Transverse colon (tissue), 4 donors: ENCODE measurements at regions not wholly inside any gene's neighbourhood (a gene's known extent, or its start where the extent isn't known, plus 50 kb on each side); places are given as distances from the start of the nearest gene placed in this dataset.

ENCODE experiments used
- DNase-seq: peaks from one replicate; pipeline ENCODE4 v3.0.0-alpha.2; 2019
- H3K27ac ChIP-seq, 4 donors: fragments of 200-600 bp; sonication (generic); 2 replicates each; pipeline ENCODE4 v1.5.1; 2016 to 2018; ENCODE audit warnings: inconsistent platforms in 4 of 4
- H3K27me3 ChIP-seq: fragments of 200-600 bp; sonication (generic); 2 replicates; pipeline ENCODE4 v1.5.1; 2017; ENCODE audit warnings: inconsistent platforms
- H3K36me3 ChIP-seq, 4 donors: fragments of 200-600 bp; sonication (generic); 2 replicates each; pipeline ENCODE4 v1.5.1; 2017 to 2019; ENCODE audit warnings: inconsistent platforms in 4 of 4
- H3K4me1 ChIP-seq, 4 donors: fragments of 200-600 bp; sonication (generic); 2 replicates each; pipeline ENCODE4 v1.5.1; 2017 to 2020; ENCODE audit warnings: inconsistent platforms in 4 of 4
- H3K4me3 ChIP-seq, 4 donors: fragments of 200-600 bp; sonication (generic); 1 replicate in 1 of 4; 2 replicates in 3 of 4; pipeline versions ENCODE4 v1.5.1 to v1.6.1; 2017 to 2019; ENCODE audit warnings: inconsistent platforms in 4 of 4
- H3K9me3 ChIP-seq, 2 donors: fragments of 200-600 bp; sonication (generic); 2 replicates each; pipeline ENCODE4 v1.5.1; 2017 to 2019; ENCODE audit warnings: inconsistent platforms in 2 of 2
- CTCF ChIP-seq, 5 experiments: fragments of 200-600 bp in 3 of 5; fragments of 450-650 bp in 2 of 5; sonication (generic) in 3 of 5; IDR thresholded peaks; 1 replicate in 2 of 5; 2 replicates in 3 of 5; pipeline ENCODE4 v1.5.1; 2016 to 2017; ENCODE audit warnings: antibody characterized with exemption in 5 of 5, inconsistent platforms in 3 of 5, mild to moderate bottlenecking in 2 of 5, moderate library complexity in 1 of 5
- EP300 ChIP-seq: sonication (generic); formaldehyde crosslinking; IDR thresholded peaks from one replicate; pipeline ENCODE4 v1.6.1; 2017; ENCODE audit warnings: antibody characterized with exemption, low read depth
- POLR2A ChIP-seq: fragments of 450-650 bp; IDR thresholded peaks from one replicate; pipeline ENCODE4 v1.6.1; 2016; ENCODE audit warnings: antibody characterized with exemption, mild to moderate bottlenecking, moderate library complexity
- POLR2AphosphoS5 ChIP-seq, 3 donors: sonication (generic); formaldehyde crosslinking; IDR thresholded peaks; one replicate each; pipeline ENCODE4 v1.6.1; 2016; ENCODE audit warnings: antibody characterized with exemption in 3 of 3
- WGBS, 2 donors: methylation state at CpG; one replicate each; pipeline ENCODE4 v1.1.5; 2018; ENCODE audit warnings: low coverage in 1 of 2; 5-methylcytosine and 5-hydroxymethylcytosine counted together
- in situ Hi-C, 4 donors: fragments of 200-750 bp; cut with MboI; loops; one replicate each; pipeline versions ENCODE4 v1.15.0 to v1.15.1; 2017; ENCODE audit warnings: low sequenced_read_pairs in 3 of 4, low pct_ligation_motif_present in 1 of 4, low pct_unique_long_range_greater_than_20kb in 1 of 4
- intact Hi-C: fragments of 100-400 bp; cut with DNase I; formaldehyde crosslinking; loops from one replicate; pipeline ENCODE4 v1.15.1; 2023; ENCODE audit warnings: low total_unique reads

GRCh38 chr9:26112724-26113123 lies 434.5 kb upstream of the TUSC1 start:
- Histone ChIP-seq H3K4me1 (no peaks in the 10 kb centered on the region), H3K27ac (no peak overlapping the region), H3K4me3 (no peak overlapping the region), H3K9me3 (no peaks in the 10 kb centered on the region), H3K27me3 (no peaks in the 10 kb centered on the region), H3K36me3 (no peaks in the 10 kb centered on the region)
- no peak for DNase-seq
- intact Hi-C loops (no loop called here), in situ Hi-C loops (no loop called here)
- no peak for TF ChIP-seq EP300
- 72 to 81% methylated on average over 2 of the region's 2 CpGs for WGBS, 2 donors

- DNase-seq, result no peak
- H3K27ac ChIP-seq, result no peak overlapping the region
- no peak overlapping the region for H3K4me3 ChIP-seq
- in situ Hi-C loops, result no loop called here
- no peaks in the 10 kb centered on the region for H3K9me3 ChIP-seq
- no peaks in the 10 kb centered on the region for H3K4me1 ChIP-seq
- 45% methylated on average over 1 of the region's 1 CpG; no CpG with 5 or more reads in 1 of the 2 donors for whole genome bisulfite sequencing, 2 donors
- H3K27me3 ChIP-seq, result no peaks in the 10 kb centered on the region
- intact Hi-C loops, result no loop called here
- H3K36me3 ChIP-seq, result no peaks in the 10 kb centered on the region
- TF ChIP-seq CTCF (IDR thresholded peaks at IDR 0.05) (no peak), POLR2A (no peak), EP300 (no peak), POLR2AphosphoS5 (IDR thresholded peaks at IDR 0.05) (no peak)
Observed at GRCh38 chr9:26086396-26086795, 408.2 kb upstream of the TUSC1 start.

- intact Hi-C loops, result no loop called here
- in situ Hi-C loops, result no loop called here
Observed at GRCh38 chr9:26081847-26082246, 403.6 kb upstream of the TUSC1 start.

GRCh38 chr9:26078706-26079105 lies 400.5 kb upstream of the TUSC1 start:
- no peaks in the 10 kb centered on the region for H3K27me3 ChIP-seq
- H3K9me3 ChIP-seq, result peaks cover 4 to 11% of the 10 kb centered on the region in 2 donors
- no peak overlapping the region for H3K4me3 ChIP-seq
- intact Hi-C loops (no loop called here), in situ Hi-C loops (no loop called here)
- DNase-seq, result no peak
- TF ChIP-seq POLR2A (no peak), POLR2AphosphoS5 (IDR thresholded peaks at IDR 0.05) (no peak), EP300 (no peak), CTCF (IDR thresholded peaks at IDR 0.05) (no peak)
- WGBS, 2 donors, result 53 to 67% methylated on average over 4 of the region's 4 CpGs
- H3K27ac ChIP-seq, result no peak overlapping the region
- H3K36me3 ChIP-seq, result no peaks in the 10 kb centered on the region
- no peaks in the 10 kb centered on the region for H3K4me1 ChIP-seq

More at GRCh38 chr9:26081847-26082246, 403.6 kb upstream of the TUSC1 start:
- Histone ChIP-seq H3K36me3 (no peaks in the 10 kb centered on the region), H3K27me3 (no peaks in the 10 kb centered on the region), H3K4me1 (no peaks in the 10 kb centered on the region), H3K4me3 (no peak overlapping the region), H3K9me3 (peaks cover 0 to under 1% of the 10 kb centered on the region in 2 donors), H3K27ac (no peak overlapping the region)
- DNase-seq, result no peak
- 71 to 79% methylated on average over 5 of the region's 5 CpGs for WGBS, 2 donors
- TF ChIP-seq POLR2A (no peak), CTCF (IDR thresholded peaks at IDR 0.05) (no peak), EP300 (no peak), POLR2AphosphoS5 (IDR thresholded peaks at IDR 0.05) (no peak)

GRCh38 chr9:26077860-26078259 lies 399.6 kb upstream of the TUSC1 start:
- no peak overlapping the region for H3K4me3 ChIP-seq
- in situ Hi-C loops (no loop called here), intact Hi-C loops (no loop called here)
- peaks cover 4 to 11% of the 10 kb centered on the region in 2 donors for H3K9me3 ChIP-seq
- H3K27ac ChIP-seq, result no peak overlapping the region
- H3K27me3 ChIP-seq, result no peaks in the 10 kb centered on the region
- no peaks in the 10 kb centered on the region for H3K4me1 ChIP-seq
- TF ChIP-seq EP300, result no peak
- no peak for TF ChIP-seq CTCF (IDR thresholded peaks at IDR 0.05)
- TF ChIP-seq POLR2A, result no peak
- no peak for TF ChIP-seq POLR2AphosphoS5 (IDR thresholded peaks at IDR 0.05)
- H3K36me3 ChIP-seq, result no peaks in the 10 kb centered on the region
- WGBS, 2 donors, result 69% methylated on average over 4 of the region's 4 CpGs; no CpG with 5 or more reads in 1 of the 2 donors
- DNase-seq, result no peak
